Activated naive CD8-positive, alpha-beta T cell (primary cell): ENCODE measurements at regions not wholly inside any gene's neighbourhood (a gene's known extent, or its start where the extent isn't known, plus 50 kb on each side); places are given as distances from the start of the nearest gene placed in this dataset.

Source experiments
- H3K27ac Mint-ChIP-seq: one replicate; pipeline ENCODE4 v1.8.0; 2021; ENCODE audit warnings: mixed read lengths
- H3K27me3 Mint-ChIP-seq: one replicate; pipeline ENCODE4 v1.8.0; 2021; ENCODE audit warnings: mixed read lengths
- H3K36me3 Mint-ChIP-seq: one replicate; pipeline ENCODE4 v1.8.0; 2021; ENCODE audit warnings: mixed read lengths
- H3K4me1 Mint-ChIP-seq: one replicate; pipeline ENCODE4 v1.8.0; 2021; ENCODE audit warnings: low read depth, mixed read lengths
- H3K4me3 Mint-ChIP-seq: one replicate; pipeline ENCODE4 v1.8.0; 2021; ENCODE audit warnings: mild to moderate bottlenecking, mixed read lengths
- H3K9me3 Mint-ChIP-seq: one replicate; pipeline ENCODE4 v1.8.0; 2021; ENCODE audit warnings: low read depth, mixed read lengths

DNA sequence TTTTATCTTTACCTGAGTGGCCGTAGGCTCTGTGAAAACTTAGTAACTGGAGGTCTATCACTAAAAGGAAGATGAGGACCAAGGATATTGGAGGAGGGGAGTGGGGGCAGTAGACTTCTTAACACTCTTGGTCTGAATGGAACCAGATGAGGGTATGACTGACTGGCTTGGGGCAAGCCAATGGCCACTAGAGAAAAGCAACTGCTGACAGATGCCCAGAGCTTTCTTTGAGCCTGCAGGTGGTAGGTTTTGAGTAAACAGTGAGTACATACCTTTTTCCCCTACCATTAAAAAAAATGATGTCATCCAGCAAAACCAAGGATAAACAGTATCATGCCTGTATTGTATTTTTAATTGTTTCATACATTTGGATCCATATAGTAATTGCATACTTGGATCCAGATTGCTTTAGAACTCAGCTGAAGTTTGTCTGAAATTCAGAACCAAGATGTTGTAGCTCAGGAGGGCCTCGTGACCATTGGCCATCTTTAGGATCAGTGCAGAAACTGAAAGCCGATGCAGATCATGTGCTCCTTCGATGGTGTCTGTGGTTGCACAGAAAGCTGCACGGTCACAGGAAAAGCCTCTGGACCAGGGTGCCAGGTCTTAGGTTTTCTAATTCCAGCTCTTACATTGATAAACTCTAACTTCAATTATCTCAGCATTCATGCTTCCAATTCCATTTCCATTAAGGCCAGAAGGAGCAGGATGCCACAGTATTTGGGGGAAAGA is 131.0 kb downstream of the PDGFRA start:
- Mint-ChIP-seq H3K36me3 (no peaks in the 10 kb centered on the region), H3K4me1 (no peaks in the 10 kb centered on the region), H3K27me3 (peaks cover 8% of the 10 kb centered on the region), H3K9me3 (no peaks in the 10 kb centered on the region), H3K4me3 (no peak overlapping the region), H3K27ac (no peak overlapping the region)

DNA sequence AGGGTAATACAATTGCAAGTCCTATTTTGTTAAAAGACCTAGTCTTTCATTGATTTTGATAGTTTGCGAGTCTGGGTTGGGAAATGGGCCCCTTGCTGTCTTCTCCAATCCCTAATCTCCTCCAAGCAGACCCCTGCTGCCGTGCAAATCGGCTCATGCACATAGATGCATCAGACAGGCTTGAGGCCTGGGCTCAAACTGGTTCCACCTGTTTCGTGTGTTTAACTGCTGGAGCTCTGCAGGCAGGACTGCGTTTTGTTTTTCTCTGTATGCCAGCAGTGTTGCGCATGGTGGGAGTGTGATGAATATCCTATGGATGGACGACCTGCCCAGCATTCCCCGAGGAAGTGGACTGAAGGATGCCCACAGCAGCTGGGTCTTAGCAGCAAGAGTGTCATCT is 133.9 kb downstream of the PDGFRA start:
- Mint-ChIP-seq H3K27ac (no peak overlapping the region), H3K27me3 (no peaks in the 10 kb centered on the region), H3K9me3 (no peaks in the 10 kb centered on the region), H3K4me3 (no peak overlapping the region), H3K4me1 (no peaks in the 10 kb centered on the region), H3K36me3 (no peaks in the 10 kb centered on the region)

DNA sequence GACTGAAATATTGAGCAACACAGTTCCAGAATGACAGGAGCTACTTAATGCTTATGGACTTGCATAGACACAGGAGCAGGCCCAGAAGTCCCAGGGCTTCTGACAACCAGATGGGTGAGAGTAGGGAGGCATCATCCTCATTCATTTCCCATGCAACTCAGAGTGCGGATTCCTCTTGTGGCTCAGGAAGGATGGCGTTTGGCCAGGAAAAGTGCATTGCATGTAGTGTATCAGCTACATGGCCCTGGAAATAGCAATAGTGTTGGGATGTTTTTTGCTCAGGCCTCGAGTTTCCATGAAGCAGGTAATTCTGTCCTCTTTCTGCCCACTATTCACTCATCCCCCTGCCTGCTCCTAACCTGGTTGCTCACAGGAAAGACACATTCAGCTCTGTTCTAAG is 136.6 kb downstream of the PDGFRA start:
- no peaks in the 10 kb centered on the region for H3K9me3 Mint-ChIP-seq
- H3K36me3 Mint-ChIP-seq = no peaks in the 10 kb centered on the region
- H3K4me3 Mint-ChIP-seq = no peak overlapping the region
- H3K27ac Mint-ChIP-seq = no peak overlapping the region
- peaks cover 1% of the 10 kb centered on the region for H3K27me3 Mint-ChIP-seq
- no peaks in the 10 kb centered on the region for H3K4me1 Mint-ChIP-seq

DNA sequence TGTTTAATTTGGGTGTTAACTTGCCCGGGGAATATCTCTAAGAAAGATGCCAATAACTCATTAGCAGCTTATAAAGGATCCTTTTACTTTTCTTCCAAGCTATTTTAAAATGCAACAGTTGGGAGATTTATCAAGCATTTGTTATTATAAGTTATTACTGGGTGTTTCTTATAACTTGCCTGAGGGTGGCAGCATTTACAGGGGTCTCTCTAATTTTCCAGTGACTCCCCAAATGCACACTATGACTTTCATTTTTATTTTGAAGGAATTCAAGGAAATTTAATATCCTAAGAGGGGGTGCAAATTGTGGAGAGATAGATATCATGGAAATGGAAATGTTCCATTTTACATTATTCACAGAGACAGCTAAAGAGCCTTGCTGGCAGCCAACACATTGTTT is 138.0 kb downstream of the PDGFRA start:
- Mint-ChIP-seq H3K36me3 (no peaks in the 10 kb centered on the region), H3K27me3 (peaks cover 1% of the 10 kb centered on the region)

DNA sequence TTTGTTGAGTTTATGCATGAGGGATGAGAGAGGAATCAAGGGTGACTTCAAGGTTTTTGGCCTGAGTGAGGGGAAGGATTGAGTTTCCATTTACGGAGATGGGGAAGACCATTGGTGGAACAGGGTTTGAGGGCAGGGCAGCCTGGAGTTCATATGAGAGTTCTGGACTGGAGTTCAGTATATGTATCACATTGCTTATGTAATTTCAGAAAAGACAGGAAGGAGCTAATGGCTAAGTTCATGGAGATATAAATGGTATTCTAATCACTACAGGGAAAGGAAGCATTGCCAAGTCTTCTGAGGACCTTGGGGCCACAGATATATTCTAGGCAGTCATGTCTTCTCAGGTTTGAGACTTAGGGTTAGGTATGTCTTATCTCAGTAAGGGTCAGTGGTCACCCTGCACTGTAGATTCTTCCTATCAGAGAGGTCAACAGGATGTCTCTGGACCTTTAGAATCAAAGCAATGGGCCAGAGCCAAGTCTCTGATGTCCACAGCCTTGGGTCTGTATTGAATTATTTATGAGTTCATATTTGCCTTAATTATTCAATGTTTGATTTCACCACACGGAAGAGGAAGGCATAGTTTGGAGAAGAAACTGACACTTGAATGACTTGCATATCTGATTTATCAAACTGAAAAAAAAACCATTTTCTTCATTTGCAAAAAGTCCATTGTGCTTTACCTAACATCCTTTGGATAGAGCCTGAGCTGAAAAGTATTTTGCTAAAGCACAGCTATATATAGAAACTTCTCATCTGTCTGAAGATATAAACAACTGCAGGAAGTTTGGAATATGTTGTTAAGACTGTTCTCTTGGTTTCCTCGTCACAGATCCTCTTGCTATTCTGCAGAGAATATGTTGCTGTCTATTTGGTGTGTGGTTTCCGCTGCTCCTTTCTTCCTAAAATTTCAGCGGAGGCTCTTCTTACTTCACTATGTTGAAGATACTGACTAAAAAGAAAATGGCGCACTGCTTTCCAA is 139.5 kb downstream of the PDGFRA start:
- no peaks in the 10 kb centered on the region for H3K4me1 Mint-ChIP-seq
- no peak overlapping the region for H3K27ac Mint-ChIP-seq
- H3K36me3 Mint-ChIP-seq = no peaks in the 10 kb centered on the region
- no peaks in the 10 kb centered on the region for H3K9me3 Mint-ChIP-seq
- no peak overlapping the region for H3K4me3 Mint-ChIP-seq
- peaks cover 3% of the 10 kb centered on the region for H3K27me3 Mint-ChIP-seq

More for the DNA sequence above, 138.0 kb downstream of the PDGFRA start:
- H3K4me3 Mint-ChIP-seq = no peak overlapping the region
- no peaks in the 10 kb centered on the region for H3K9me3 Mint-ChIP-seq
- H3K4me1 Mint-ChIP-seq = no peaks in the 10 kb centered on the region
- H3K27ac Mint-ChIP-seq = no peak overlapping the region

DNA sequence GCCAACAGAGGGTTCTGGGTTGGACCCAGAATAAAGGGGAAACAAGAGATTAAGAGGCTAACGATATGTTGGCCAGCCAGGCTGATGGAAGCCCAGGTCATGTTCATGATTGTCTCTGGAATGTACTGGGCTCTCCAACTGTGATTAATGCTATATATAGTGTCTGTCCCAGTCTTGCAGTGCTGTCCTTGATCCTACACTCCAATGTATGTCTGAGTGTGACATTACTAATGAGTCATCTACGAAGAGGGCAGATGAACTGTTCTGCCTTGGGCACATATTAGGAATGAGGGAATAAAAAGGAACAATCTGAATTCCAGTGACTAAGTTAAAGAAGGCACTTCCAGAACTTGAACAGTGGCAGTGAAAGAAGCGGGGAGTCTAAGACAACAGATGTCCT is 142.1 kb downstream of the PDGFRA start:
- Mint-ChIP-seq H3K36me3 (no peaks in the 10 kb centered on the region), H3K9me3 (no peaks in the 10 kb centered on the region), H3K4me1 (no peaks in the 10 kb centered on the region), H3K4me3 (no peak overlapping the region), H3K27me3 (peaks cover 3% of the 10 kb centered on the region), H3K27ac (no peak overlapping the region)

DNA sequence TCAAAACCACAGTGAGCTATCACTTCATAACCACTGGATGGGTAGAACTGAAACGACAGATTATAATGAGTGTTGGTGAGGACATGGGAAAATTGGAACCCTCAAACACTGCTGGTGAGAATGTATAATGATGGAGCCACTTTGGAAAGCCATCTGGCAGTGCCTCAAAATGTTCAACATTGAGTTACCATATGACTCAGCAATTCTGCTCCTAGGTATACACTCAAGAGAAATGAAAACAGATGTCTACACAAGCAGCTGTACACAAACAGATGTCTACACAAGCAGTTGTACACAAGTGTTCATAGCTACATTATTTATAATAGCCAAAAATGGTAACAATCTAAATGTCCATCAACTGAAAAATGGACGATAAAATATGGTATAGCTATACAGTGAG is 143.9 kb downstream of the PDGFRA start:
- no peaks in the 10 kb centered on the region for H3K4me1 Mint-ChIP-seq
- H3K27me3 Mint-ChIP-seq = peaks cover 3% of the 10 kb centered on the region
- H3K4me3 Mint-ChIP-seq = no peak overlapping the region
- H3K36me3 Mint-ChIP-seq = no peaks in the 10 kb centered on the region
- H3K27ac Mint-ChIP-seq = no peak overlapping the region
- H3K9me3 Mint-ChIP-seq = no peaks in the 10 kb centered on the region

DNA sequence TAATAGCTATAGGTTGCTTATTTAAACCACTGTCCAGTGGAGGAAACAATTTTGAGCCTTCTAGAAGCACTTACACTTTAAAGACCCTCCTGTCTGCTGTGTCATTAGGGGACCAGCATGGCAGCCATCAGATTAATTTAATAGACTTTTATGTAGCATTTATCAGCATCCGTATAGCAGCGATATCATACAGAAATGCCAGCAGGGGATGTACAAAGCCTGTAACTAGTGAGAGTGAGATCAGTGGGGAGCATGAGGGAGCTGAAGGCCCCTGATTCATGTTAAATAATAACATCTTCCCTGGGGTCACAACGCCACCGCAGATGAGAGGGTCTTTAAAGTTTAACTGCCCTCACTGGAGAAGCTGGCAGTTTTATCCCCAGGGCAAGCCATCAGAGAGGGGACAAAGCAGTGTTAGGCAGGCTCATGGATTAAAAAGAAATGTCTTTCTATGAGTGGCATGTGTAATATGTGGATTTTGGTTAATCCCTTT is 144.7 kb downstream of the PDGFRA start:
- Mint-ChIP-seq H3K27ac (no peak overlapping the region), H3K4me3 (no peak overlapping the region), H3K4me1 (no peaks in the 10 kb centered on the region), H3K36me3 (no peaks in the 10 kb centered on the region), H3K9me3 (no peaks in the 10 kb centered on the region), H3K27me3 (peaks cover 2% of the 10 kb centered on the region)

DNA sequence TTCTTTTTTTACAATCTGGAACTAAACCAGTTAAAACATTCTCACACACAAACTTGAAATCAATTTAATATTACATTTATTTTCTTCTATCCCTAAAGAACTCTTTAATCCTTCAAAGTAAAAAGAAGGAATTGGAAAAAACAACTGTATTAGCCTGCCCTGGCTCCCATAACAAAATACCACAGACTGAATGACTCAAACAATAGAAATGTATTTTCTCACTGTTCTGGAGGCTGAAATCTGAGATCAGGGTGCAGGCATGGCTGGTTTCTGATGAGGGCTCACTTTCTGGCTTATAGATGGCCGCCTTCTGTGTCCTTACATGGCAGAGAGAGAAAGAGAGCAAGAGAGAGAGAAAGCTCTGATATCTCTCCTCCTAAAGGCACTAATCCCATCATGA is 149.4 kb downstream of the PDGFRA start:
- no peaks in the 10 kb centered on the region for H3K4me1 Mint-ChIP-seq
- no peaks in the 10 kb centered on the region for H3K36me3 Mint-ChIP-seq
- H3K27me3 Mint-ChIP-seq = peaks cover 2% of the 10 kb centered on the region
- H3K9me3 Mint-ChIP-seq = no peaks in the 10 kb centered on the region
- H3K27ac Mint-ChIP-seq = no peak overlapping the region
- no peak overlapping the region for H3K4me3 Mint-ChIP-seq

DNA sequence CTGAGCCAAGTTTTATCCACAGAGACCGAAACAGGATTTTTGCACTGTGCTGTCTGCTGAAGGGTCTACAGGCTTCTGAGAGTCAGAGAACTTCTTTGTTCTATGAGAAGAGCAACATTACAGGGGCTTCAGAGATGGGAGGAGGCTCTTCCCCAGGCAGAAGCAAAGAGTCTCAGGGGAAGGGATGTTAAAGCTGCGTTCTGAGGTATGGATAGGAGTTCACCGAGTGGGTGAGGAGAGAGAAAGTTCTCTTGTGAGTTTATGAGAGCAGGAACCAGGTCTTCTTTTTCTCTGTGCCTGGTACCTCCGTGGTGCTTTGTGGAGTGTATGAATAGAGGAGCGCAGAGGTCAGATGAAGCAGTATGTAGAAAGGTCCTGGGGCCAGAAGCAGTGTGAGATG is 155.1 kb downstream of the PDGFRA start:
- Mint-ChIP-seq H3K27ac (no peak overlapping the region), H3K4me1 (no peaks in the 10 kb centered on the region), H3K9me3 (no peaks in the 10 kb centered on the region), H3K4me3 (no peak overlapping the region), H3K36me3 (no peaks in the 10 kb centered on the region), H3K27me3 (peaks cover 2% of the 10 kb centered on the region)

DNA sequence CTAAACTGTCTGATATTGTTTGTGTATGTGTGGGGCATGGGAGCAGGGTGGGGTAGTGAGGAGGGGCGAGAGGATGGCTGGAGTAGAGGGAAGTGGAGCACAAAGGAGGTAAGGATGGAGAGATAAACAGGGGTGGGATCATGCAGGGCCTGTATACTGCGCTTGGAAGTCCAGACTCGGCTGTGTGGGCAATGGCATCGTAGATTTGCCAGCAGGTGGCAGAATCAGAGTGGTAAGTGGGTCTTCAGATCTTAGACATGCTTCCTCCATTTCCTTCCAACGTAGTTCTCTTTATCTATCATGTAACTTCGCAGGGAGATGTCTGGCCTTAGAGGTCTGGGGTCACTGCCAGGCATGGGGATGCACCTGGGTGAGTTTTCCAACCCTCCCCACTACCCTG is 155.5 kb downstream of the PDGFRA start:
- Mint-ChIP-seq H3K9me3 (no peaks in the 10 kb centered on the region), H3K4me3 (no peak overlapping the region), H3K27me3 (peaks cover 2% of the 10 kb centered on the region), H3K36me3 (no peaks in the 10 kb centered on the region), H3K4me1 (no peaks in the 10 kb centered on the region), H3K27ac (no peak overlapping the region)

DNA sequence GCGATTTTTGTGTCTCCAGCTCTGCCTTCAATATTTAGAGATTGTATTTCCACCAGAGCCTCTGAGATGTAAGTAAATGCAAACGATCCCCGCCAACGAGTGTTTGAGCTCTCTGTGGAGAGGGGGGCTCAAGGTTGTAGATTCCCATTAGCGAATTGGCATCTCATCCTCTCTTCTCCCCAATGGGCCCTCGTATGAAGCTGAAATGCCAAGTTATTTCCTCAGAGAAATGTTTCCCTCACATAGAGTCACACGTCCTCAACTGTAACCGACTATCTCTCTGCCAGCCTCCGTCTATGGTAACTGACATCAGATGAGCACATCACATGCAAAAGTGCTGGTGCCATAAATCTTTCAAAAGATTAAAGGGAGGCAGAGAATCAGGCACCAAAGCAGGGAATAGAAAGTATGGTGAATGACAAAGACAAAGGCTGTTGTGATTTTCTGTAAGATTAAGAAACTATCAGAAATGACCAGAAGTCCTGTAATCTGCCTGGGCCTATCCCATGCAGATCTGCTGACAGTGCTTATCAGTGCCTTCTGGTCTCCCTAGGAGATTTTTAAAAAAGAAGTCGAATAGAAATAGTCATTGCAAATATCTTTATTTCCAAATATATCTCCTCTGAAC is 157.1 kb downstream of the PDGFRA start:
- H3K36me3 Mint-ChIP-seq = no peaks in the 10 kb centered on the region
- no peak overlapping the region for H3K27ac Mint-ChIP-seq
- no peaks in the 10 kb centered on the region for H3K9me3 Mint-ChIP-seq
- H3K4me3 Mint-ChIP-seq = no peak overlapping the region
- H3K27me3 Mint-ChIP-seq = peaks cover 2% of the 10 kb centered on the region
- H3K4me1 Mint-ChIP-seq = no peaks in the 10 kb centered on the region

DNA sequence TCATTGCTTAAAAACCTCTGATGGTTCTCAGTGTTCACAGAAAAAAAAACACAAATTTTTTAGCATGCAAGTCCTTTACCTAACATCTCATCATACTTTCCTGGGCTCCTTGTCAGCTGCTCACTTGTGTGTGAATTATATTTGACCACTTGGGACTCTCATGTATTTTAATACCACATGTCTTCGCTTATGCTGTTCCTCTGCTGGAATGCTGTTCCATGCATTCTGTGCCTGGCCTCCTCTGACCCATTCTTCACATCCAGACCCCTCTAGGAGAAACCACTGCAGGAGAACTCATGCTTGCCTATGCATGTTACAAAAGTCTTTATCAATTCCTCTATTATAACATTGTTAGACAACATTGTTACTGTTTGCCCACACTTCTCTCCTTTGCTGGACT is 157.6 kb downstream of the PDGFRA start:
- Mint-ChIP-seq H3K27me3 (peaks cover 2% of the 10 kb centered on the region), H3K4me3 (no peak overlapping the region), H3K4me1 (no peaks in the 10 kb centered on the region), H3K9me3 (no peaks in the 10 kb centered on the region), H3K36me3 (no peaks in the 10 kb centered on the region), H3K27ac (no peak overlapping the region)

DNA sequence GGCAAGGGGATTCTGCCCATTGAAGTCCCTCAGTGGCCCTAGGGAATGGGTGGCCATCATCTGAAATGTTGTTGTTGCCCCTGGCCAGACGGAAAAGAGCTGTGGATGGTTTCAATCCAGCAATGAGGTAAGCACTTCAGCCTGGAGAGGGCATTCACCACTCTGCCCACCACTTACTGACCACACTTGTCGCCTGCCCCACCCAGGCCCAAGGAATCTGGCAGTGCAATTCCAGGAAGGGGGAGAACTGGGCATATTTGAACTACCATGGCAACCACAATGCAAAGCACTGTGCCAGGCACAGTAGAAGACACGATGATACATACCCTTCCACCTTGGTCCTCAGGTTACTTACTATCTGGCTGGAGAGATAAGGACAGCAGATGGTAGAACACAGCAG is 161.6 kb downstream of the PDGFRA start:
- H3K9me3 Mint-ChIP-seq = no peaks in the 10 kb centered on the region

DNA sequence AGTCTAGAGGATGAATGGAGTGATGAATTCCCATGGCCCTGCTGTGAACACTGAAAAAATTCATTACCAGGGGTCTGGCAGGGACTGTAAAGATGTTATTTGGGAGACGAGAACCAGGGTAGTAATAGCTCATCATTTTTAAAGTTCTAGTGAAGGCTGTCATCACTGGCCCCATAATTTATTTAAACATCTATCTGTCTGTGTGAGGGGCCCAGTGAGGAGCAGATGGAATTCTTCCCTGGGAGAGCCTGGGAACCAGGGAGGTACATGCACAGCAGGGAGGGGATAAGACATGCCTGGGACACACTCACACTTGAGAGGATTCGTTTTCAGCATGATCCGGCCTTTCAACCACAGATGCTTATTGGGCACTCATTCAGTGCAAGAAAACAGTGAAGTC is 162.0 kb downstream of the PDGFRA start:
- Mint-ChIP-seq H3K36me3 (no peaks in the 10 kb centered on the region), H3K27me3 (peaks cover 2% of the 10 kb centered on the region)

More for the DNA sequence above, 161.6 kb downstream of the PDGFRA start:
- no peaks in the 10 kb centered on the region for H3K36me3 Mint-ChIP-seq
- no peak overlapping the region for H3K27ac Mint-ChIP-seq
- no peak overlapping the region for H3K4me3 Mint-ChIP-seq
- H3K4me1 Mint-ChIP-seq = no peaks in the 10 kb centered on the region
- H3K27me3 Mint-ChIP-seq = peaks cover 2% of the 10 kb centered on the region

More for the DNA sequence above, 162.0 kb downstream of the PDGFRA start:
- Mint-ChIP-seq H3K4me1 (no peaks in the 10 kb centered on the region), H3K4me3 (no peak overlapping the region), H3K27ac (no peak overlapping the region), H3K9me3 (no peaks in the 10 kb centered on the region)
